Glomerular visceral epithelial cell (primary cell): ENCODE measurements at regions not wholly inside any gene's neighbourhood (a gene's known extent, or its start where the extent isn't known, plus 50 kb on each side); places are given as distances from the start of the nearest gene placed in this dataset.

Source experiments
- DNase-seq: peaks from one replicate; pipeline ENCODE4 v3.0.0-alpha.2; 2016; ENCODE audit errors: extremely low spot score

GRCh38 chr1:239731082-239731748, 344.8 kb downstream of the CHRM3 start:
- no peak for DNase-seq

DNA sequence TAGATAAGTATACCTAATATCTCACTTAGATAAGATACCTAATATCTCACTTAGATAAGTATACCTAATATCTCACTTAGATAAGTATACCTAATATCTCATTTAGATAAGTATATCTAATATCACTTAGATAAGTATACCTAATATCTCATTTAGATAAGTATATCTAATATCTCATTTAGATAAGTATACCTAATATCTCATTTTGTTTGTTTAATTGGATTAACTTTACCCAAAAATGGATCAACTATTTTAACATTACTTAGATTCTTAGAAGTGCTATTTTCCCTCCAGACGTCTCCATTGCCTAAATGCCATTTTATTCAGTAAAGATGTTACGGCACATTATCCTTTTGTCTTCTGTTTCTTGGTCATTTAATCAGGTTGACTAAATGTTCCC, 346.4 kb downstream of the CHRM3 start:
- no peak for DNase-seq

DNA sequence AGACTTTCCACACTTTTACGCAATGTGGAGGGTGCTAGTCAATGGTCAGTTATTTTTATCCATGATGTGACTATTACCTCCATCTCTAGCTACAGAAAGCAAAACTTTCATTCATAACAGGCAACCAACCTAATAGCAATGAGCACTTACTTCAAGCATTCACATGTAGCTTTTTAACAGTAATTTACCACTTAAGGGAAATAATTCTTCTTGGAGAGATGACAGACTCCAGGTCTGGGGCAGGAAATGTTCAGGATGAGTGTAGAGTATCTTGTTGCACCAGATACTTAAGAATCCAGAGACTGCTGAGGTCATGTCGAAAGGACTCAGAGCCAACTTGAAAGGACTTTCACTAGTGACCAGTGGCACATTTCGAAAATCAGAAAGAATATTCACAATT, 347.6 kb downstream of the CHRM3 start:
- no peak for DNase-seq

GRCh38 chr1:239735111-239735510, 348.7 kb downstream of the CHRM3 start:
- no peak for DNase-seq

GRCh38 chr1:239736479-239736878, 350.1 kb downstream of the CHRM3 start:
- no peak for DNase-seq

GRCh38 chr1:239739375-239739774, 352.3 kb upstream of the FMN2 start:
- no peak for DNase-seq

GRCh38 chr1:239739919-239740318, 351.8 kb upstream of the FMN2 start:
- no peak for DNase-seq

DNA sequence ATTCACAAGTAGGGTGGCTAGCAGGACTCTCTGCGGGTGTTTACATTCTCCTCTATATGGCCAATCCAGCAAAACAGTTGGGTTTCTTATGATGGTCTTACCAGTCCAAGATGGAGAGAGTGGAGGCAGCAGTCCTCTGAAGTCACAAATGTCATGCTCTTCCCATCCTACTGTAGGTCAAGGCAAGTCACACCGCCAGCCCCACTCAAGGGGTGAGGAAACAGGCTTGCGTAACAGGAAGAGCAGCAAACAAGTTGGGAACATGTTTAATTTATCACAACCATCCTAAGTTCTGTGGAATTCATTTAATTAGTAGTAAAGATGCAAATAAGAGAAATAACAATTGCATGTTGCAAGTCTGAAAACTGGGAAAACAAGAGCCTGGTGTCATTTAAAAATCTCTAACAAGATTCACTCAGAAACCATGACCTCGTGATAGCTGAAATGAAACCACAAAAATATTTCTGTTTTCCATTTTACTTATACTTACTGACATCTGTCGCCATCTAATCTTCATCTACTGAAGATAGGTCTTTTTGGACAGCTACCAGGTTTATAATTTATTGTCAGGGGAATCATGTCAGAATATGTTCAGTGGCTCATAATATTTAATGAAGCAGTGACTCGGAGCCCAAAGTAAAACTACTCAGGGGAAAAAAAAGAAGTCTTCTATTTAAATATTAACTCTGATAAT, 349.1 kb upstream of the FMN2 start:
- DNase-seq, result no peak

- no peak for DNase-seq
Measured at GRCh38 chr1:239744851-239745250, 346.8 kb upstream of the FMN2 start.

DNA sequence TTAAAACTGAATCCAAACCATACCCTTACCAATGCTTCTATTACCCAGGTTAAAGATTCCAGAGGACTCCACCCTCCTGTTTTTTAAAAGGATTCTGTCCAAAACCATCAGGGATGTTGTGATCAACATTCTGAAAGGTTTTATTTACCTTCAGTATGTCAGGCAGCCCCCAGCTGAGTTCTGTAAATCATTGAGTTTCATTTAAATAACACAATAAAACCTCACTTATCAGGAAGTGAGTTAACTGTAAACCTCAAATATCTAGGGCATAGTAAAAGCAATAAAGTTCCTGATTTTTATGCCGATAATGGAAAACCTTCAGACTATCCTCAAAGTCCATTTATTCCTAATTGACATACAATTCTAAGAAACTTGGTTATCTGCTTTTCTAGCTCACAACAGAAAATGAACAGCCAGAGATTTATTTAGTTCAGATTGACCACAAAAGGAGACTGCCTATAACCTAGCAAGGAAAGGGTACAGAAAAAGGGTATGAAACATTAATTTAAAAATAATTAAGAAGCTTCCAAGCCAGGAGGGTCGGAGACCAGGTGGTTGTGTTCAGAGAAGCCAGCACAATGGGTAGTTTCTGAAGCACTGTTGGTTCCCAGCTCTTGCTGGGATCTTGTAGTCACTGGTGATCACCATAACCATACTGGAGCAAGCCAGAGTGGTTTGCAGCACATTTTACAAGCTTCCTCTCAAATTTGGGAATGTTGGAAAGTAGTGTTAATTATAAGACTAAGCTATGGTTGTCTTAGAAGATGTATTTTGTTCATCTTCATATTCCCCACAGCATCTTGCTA, 336.4 kb upstream of the FMN2 start:
- no peak for DNase-seq

GRCh38 chr1:239757716-239758115, 334.0 kb upstream of the FMN2 start:
- no peak for DNase-seq

- no peak for DNase-seq
Measured at GRCh38 chr1:239758756-239759155, 332.9 kb upstream of the FMN2 start.

GRCh38 chr1:239761509-239761908, 330.2 kb upstream of the FMN2 start:
- no peak for DNase-seq

DNA sequence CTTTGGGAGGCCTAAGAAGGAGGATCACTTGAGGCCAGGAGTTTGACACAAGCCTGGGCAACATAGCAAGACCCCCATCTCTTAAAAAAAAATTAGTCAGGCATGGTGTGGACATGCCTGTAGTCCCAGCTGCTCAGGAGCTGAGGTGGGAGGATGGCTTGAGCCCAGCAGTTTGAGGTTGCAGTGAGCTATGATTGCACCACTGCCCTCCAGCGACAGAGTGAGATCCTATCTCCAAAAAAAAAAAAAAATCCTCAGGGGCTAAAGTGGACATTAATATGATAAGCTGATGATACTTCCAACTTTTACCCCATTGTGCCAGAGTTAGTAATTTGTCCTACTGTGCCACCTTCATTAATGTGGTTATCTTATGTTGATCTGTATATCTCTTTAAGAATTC, 327.8 kb upstream of the FMN2 start:
- no peak for DNase-seq

DNA sequence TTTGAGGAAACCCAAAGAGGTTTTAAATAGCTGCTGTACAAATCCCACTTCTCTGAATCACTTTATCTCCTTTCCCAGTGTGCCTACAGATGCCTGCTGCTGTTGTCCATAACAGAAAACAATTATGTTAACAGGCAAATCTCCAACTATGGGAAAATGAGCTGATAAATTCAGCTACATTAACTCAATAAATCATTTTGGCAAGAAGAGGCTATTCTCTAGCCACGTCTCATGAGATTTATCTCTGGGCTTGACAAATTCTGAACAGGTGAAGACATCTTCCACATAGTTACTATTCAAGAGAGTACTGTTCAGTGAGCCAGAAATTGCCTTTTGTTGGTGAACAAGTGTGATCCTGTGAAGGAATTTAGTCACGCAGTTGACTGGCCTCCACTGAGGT, 327.1 kb upstream of the FMN2 start:
- DNase-seq, result no peak

DNA sequence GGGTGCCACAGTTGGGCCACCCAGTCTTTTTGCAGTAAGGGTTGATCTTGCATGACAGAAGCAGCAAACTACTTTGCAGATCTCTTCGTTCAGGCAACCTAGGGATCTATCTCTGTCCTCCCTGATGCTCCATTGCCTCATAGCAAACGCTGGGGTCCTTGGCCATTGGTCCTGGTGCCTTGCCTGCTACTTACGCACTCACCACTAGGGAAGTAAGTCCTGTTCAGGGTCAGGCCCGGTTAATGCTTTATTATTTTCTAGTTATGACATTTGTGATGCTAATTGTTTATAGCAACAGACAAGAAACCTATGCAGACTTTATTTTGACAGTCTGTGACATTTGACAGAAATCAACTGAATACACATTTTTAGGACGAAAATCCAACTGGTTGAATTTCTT, 326.5 kb upstream of the FMN2 start:
- DNase-seq, result no peak

DNA sequence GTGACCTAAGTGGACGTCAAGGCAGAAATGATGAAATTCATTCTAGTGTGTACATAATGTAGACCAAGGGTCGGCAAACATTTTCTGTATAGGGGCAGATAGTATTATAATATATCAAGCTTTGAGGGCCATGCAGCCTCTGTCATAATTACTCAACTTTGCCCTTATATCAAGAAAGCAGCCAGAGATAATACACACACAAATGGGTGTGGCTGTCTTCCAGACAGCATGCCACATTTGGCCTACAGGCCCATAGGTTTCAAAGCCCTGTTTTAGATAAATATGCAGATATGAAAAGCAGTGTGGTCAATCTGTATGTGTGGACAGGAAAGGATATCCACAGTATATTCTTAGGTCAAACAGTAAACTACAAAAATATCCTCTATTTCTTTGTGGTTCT, 320.1 kb upstream of the FMN2 start:
- no peak for DNase-seq

DNA sequence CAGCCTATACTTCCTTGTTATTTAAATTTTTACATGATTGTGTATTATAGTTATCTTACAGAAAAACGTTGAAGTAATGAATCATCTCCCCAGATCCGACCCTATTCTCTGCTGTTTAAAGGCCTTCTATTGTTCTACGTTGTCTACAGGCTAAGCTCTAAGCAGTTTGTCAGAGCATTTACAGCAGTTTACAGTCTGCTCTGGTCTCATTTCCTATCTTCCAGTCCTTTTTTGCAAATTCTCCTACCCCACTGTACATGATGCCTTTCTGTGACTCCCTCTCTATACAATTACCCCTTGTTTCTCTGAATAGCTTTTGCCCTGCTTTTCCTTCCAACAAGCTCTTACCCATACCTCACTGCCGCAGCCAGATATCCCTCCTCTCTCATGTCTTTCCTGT, 319.2 kb upstream of the FMN2 start:
- no peak for DNase-seq

DNA sequence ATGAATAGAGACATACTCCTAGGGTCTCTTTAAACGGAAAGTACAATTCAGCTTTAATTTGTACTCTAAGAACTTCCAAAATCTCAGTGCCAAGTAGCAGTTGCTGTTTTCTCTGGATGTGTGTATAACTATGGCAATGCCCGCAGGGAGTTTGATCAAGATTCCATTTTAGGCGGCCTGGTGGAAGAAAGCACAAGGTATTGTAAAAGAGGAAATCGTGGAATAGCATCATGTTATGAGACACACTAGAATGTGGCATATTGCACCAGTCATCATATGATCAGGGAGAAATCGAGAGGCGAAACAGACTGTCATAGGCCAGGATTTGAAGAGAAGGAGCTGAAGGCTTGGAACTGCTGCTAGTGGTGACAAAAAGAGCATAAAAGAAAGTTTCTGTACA, 316.2 kb upstream of the FMN2 start:
- no peak for DNase-seq

DNA sequence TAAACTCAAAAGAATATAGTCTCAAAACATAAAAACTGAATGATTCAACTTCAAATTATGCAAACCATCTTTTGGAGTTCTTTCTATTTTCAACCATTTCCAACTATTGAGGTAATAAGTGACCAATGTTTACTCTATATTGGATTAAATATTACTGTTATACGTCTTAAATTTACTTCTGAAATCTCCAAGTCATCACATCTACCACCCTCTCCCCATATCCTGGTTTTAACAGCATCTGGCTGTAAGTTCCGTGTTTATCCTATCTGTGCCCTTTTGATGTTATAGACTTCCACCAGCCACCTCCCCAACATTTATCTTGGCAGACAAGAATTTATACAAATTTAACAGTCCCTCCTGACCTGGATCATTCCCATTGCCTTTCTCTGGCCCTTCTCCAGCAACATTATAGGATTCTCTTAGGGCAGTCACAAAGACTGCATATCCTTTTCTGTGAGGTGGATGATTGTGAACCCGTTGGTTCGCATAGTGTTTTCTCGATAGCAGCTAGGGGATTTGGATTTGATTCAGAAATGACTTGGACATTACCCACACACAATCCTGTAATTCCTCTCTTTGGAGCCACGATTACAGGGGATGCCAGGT, 313.4 kb upstream of the FMN2 start:
- no peak for DNase-seq

DNA sequence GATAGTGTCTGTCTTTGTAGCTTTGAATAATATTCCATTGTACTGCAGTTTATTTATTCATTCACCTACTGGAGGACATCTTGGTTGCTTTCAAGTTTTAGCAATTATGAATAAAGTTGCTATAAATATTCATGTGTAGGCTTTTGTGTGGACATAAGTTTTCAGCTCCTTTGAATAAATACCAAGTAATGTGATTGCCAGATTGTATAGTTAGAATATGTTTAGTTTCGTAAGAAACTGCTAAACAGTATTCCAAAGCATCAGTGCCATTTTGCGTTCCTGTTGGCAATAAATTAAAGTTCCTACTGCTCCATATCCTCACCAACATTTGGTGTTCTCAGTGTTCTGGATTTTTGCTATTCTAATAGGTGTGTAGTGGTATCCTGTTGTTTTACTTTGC, 311.7 kb upstream of the FMN2 start:
- DNase-seq, result no peak

GRCh38 chr1:239784896-239785295, 306.8 kb upstream of the FMN2 start:
- DNase-seq, result no peak

DNA sequence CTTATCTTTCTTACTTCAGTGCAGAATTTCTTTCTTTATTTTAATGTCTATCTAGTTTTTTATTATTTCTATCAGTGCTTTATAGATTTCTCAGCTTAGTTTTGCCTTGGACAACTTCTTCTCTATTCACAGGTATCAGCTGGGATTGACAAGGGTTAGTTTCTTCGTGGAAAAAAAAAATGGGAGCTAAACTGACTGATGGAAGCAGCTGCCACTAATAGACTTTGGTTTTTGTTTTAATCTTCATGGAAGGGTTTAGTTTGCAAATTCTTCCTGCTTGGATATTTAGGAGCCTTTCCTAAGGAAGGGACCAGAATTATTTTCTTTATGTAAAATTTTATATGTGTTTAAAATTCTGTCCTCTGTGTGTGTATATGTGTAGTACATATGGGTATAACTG, 306.1 kb upstream of the FMN2 start:
- no peak for DNase-seq
